ENCODE measurements at regions not wholly inside any gene's neighbourhood (a gene's known extent, or its start where the extent isn't known, plus 50 kb on each side); places are given as distances from the start of the nearest gene placed in this dataset.

DNA sequence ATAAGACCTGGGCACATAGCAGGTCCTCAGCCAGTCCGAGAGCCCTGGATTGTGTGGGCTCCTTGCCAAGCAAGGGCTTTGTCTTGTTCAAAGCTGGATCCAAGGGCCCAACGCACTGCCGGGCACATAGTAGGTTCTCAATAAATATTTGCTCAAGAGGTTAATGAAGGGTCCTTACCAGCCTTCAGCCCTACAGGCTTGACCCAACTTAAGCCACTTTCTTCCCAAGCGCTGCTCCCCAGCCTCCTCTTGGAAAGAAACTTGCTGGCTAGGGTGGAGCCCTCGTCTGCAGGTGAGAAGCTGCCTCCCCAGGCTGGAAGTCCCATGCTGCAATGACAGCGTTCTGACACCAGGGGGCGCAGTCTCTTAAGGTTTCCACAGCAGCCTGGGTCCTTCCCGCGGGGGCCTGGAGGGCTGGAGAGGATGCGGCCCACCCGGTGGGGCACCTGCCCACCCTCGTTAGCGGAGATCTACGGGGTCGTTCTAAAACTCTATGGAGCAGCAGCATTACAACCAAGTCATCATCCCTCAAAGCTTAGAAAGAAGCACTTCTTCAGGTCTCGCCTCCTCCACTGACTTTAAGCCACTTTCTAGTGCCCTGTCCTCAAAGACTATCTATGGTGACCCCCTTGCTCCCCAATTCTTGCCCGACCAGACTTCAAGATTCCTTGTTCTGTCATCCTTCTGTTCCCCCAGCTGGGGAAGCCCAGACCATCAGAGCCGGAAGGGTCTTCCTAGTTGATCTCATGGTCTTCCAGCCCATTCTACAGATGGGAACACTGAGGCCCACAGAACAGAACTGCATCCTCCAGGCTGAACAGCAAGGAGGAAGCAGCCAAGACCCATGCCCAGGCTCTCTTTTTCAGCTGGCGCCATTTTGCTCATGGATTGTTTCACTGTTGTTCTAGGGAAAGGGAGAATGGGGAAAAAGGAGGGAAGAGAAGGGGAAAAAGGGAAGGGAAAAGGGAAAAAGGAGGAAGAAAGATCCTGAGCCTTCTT is 115.4 kb downstream of the LHX2 start:
- intact Hi-C loops (cut with micrococcal nuclease; ENCODE audit: unreplicated experiment) = loop anchor here (1.0 to 10.0 kb wide), 5 partner anchors 70 to 582 kb away; no protein-coding TSS in a partner anchor
- Histone ChIP-seq H2AFZ (ENCODE audit: low read length) (no peak overlapping the region), H3K4me3 (ENCODE audit: low read depth, low read length, poor library complexity, severe bottlenecking) (no peak overlapping the region), H3K4me2 (ENCODE audit: low read length) (no peak overlapping the region), H3K9me2 (ENCODE audit: insufficient read depth, low read length) (no peaks in the 10 kb centered on the region), H4K20me1 (ENCODE audit: insufficient read depth, low read length) (no peaks in the 10 kb centered on the region), H3K4me1 (ENCODE audit: insufficient read depth, low read length, poor library complexity, severe bottlenecking) (no peaks in the 10 kb centered on the region), H3K79me2 (ENCODE audit: insufficient read depth, low read depth, low read length) (no peaks in the 10 kb centered on the region), H3K36me3 (ENCODE audit: insufficient read depth, low read length) (no peaks in the 10 kb centered on the region), H3K27ac (ENCODE audit: low read depth, low read length, poor library complexity, severe bottlenecking) (no peak overlapping the region), H3K9me3 (ENCODE audit: low read length) (no peaks in the 10 kb centered on the region)
- BruUV-seq (replicated peaks) = no TSS peak
- peak; percentile 80 for DNase-seq (ENCODE audit: low spot score)
- TF ChIP-seq CTCF (conservative IDR thresholded peaks at IDR 0.05; ENCODE audit: low read length) (peak; percentile 97), EZH2phosphoT487 (IDR thresholded peaks at IDR 0.05; ENCODE audit: borderline replicate concordance, low read depth, low read length) (no peak)
- POLR2A ChIA-PET = interaction anchor here (0.8 kb wide), 1 partner anchor 160 kb away, joined by 3 read pairs; no protein-coding TSS in a partner anchor
- CTCF ChIA-PET (ENCODE audit: unreplicated experiment) = interaction anchor here (1.0 kb wide), 1 partner anchor 139 kb away, joined by 4 read pairs; no protein-coding TSS in a partner anchor

DNA sequence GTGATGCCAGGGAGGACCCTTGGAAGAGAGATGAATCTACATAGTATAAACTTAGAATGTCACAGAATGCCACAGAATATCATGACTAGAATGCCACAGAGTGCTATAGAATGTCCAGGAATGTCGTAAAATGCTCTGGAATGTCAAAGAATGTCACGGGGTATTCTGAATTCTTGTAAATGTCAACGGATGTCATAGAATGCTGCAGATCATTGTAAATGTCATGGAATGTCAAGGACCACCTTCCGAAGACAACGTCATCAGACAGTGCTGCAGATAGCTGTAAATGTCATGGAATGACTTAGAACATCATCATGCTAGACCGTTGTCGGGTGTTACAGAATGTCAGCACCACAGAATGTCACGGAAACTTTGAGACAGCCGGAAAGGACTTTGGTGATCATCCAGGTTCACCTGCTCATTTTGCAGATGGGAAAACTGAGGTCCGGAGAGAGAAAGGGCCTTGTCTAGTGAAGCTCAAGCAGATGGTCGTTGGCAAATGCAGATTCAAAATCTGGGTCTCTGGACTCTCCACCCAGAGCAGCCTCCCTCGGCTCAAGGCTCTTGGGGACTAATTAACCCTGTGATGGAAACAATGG is 117.1 kb downstream of the LHX2 start:
- DNase-seq (ENCODE audit: low spot score) = no peak
- Histone ChIP-seq H2AFZ (ENCODE audit: low read length) (no peak overlapping the region), H3K79me2 (ENCODE audit: insufficient read depth, low read depth, low read length) (no peaks in the 10 kb centered on the region), H3K36me3 (ENCODE audit: insufficient read depth, low read length) (no peaks in the 10 kb centered on the region), H3K9me2 (ENCODE audit: insufficient read depth, low read length) (no peaks in the 10 kb centered on the region), H3K27ac (ENCODE audit: low read depth, low read length, poor library complexity, severe bottlenecking) (no peak overlapping the region), H3K4me2 (ENCODE audit: low read length) (no peak overlapping the region), H3K9me3 (ENCODE audit: low read length) (no peaks in the 10 kb centered on the region), H3K4me1 (ENCODE audit: insufficient read depth, low read length, poor library complexity, severe bottlenecking) (peaks cover 4% of the 10 kb centered on the region), H3K4me3 (ENCODE audit: low read depth, low read length, poor library complexity, severe bottlenecking) (no peak overlapping the region), H4K20me1 (ENCODE audit: insufficient read depth, low read length) (no peaks in the 10 kb centered on the region)
- POLR2A ChIA-PET = no interaction called here
- no TSS peak for BruUV-seq (replicated peaks)
- CTCF ChIA-PET (ENCODE audit: unreplicated experiment) = no interaction called here
- TF ChIP-seq CTCF (conservative IDR thresholded peaks at IDR 0.05; ENCODE audit: low read length) = no peak
- TF ChIP-seq EZH2phosphoT487 (IDR thresholded peaks at IDR 0.05; ENCODE audit: borderline replicate concordance, low read depth, low read length) = no peak
- intact Hi-C loops (cut with micrococcal nuclease; ENCODE audit: unreplicated experiment) = loop anchor here (10.0 kb wide), 1 partner anchor 584 kb away; no protein-coding TSS in a partner anchor

All from OCI-LY7 (cell line).